Nephron (organoid): ENCODE measurements at regions not wholly inside any gene's neighbourhood (a gene's known extent, or its start where the extent isn't known, plus 50 kb on each side); places are given as distances from the start of the nearest gene placed in this dataset.

ENCODE experiments used
- H3K27ac Mint-ChIP-seq, 3 experiments: 2 replicates each; pipeline ENCODE4 v1.8.0; 2020; ENCODE audit warnings: mixed read lengths in 3 of 3, mild to moderate bottlenecking in 2 of 3, moderate library complexity in 1 of 3
- H3K27me3 Mint-ChIP-seq: 2 replicates; pipeline ENCODE4 v1.8.0; 2021; ENCODE audit warnings: low read depth, mild to moderate bottlenecking, moderate library complexity, mixed read lengths
- H3K36me3 Mint-ChIP-seq: 2 replicates; pipeline ENCODE4 v1.8.0; 2020; ENCODE audit warnings: low read depth, mixed read lengths
- H3K4me1 Mint-ChIP-seq: 2 replicates; pipeline ENCODE4 v1.8.0; 2020; ENCODE audit warnings: mixed read lengths
- H3K4me3 Mint-ChIP-seq, 3 experiments: 2 replicates each; pipeline ENCODE4 v1.8.0; 2020; ENCODE audit warnings: mild to moderate bottlenecking in 3 of 3, mixed read lengths in 3 of 3, moderate library complexity in 2 of 3
- H3K9me3 Mint-ChIP-seq: 2 replicates; pipeline ENCODE4 v1.8.0; 2020; ENCODE audit warnings: mixed read lengths
- TF ChIP-seq, protein P1 (sequence below), 3 experiments: fragments of 200-600 bp; sonication (generic); IDR thresholded peaks; one replicate each; pipeline ENCODE4 v1.5.0; 2021; ENCODE audit warnings: antibody characterized with exemption in 3 of 3; ENCODE audit not compliant: unreplicated experiment in 3 of 3

DNA sequence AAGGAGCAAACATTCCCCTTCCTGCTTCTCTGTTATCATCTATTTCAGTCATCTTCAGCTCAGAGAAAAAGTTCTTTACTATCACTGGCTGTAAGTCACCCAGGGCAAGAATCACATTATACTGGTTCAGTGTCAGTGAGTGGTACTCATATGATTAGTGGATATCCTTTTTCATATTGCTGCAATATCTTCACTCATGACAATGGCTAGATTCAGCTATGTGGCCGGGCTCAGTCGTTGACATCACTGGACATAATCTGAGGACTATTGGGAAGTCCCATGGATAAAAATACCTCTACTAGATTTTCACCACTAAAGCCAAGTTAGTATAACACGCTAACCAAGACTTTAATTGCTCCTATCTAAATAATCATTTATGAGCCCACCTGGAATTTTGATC lies 91.3 kb upstream of the UBE2E2 start:
- Mint-ChIP-seq H3K9me3 (no peaks in the 10 kb centered on the region), H3K27me3 (peaks cover 4% of the 10 kb centered on the region), H3K4me1 (peaks cover 40% of the 10 kb centered on the region), H3K27ac (no peak overlapping the region), H3K36me3 (no peaks in the 10 kb centered on the region), H3K4me3 (no peak overlapping the region)
- TF ChIP-seq, protein P1, sequence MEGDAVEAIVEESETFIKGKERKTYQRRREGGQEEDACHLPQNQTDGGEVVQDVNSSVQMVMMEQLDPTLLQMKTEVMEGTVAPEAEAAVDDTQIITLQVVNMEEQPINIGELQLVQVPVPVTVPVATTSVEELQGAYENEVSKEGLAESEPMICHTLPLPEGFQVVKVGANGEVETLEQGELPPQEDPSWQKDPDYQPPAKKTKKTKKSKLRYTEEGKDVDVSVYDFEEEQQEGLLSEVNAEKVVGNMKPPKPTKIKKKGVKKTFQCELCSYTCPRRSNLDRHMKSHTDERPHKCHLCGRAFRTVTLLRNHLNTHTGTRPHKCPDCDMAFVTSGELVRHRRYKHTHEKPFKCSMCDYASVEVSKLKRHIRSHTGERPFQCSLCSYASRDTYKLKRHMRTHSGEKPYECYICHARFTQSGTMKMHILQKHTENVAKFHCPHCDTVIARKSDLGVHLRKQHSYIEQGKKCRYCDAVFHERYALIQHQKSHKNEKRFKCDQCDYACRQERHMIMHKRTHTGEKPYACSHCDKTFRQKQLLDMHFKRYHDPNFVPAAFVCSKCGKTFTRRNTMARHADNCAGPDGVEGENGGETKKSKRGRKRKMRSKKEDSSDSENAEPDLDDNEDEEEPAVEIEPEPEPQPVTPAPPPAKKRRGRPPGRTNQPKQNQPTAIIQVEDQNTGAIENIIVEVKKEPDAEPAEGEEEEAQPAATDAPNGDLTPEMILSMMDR (IDR thresholded peaks at IDR 0.05; ENCODE audit: unreplicated experiment in 3 of 3), result no peak

DNA sequence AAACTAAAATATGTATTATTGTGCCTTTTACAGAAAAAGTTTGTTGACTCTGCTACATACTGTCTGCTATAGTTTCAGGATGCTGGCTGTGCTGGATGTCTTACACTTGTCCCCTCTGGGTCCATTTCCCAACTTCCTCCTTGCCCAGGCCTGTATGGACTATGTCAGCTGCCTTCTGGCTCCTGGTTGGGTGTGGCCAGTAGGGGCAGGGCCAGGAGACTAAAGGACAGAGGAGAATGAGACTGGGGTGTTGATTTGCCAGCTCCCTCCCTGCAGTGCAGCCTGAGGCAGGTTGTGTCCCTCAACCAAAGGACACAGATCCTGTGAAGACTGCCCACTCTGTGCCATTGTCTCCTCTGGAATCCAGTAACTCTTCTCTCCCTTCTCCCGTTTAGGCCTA lies 90.6 kb upstream of the UBE2E2 start:
- TF ChIP-seq, protein P1 (IDR thresholded peaks at IDR 0.05; ENCODE audit: unreplicated experiment in 3 of 3), result no peak
- Mint-ChIP-seq H3K9me3 (no peaks in the 10 kb centered on the region), H3K4me1 (peaks cover 42% of the 10 kb centered on the region), H3K36me3 (no peaks in the 10 kb centered on the region), H3K27ac (peak overlapping the region in 1 of 3 experiments; percentile 67), H3K27me3 (peaks cover 6% of the 10 kb centered on the region), H3K4me3 (no peak overlapping the region)

DNA sequence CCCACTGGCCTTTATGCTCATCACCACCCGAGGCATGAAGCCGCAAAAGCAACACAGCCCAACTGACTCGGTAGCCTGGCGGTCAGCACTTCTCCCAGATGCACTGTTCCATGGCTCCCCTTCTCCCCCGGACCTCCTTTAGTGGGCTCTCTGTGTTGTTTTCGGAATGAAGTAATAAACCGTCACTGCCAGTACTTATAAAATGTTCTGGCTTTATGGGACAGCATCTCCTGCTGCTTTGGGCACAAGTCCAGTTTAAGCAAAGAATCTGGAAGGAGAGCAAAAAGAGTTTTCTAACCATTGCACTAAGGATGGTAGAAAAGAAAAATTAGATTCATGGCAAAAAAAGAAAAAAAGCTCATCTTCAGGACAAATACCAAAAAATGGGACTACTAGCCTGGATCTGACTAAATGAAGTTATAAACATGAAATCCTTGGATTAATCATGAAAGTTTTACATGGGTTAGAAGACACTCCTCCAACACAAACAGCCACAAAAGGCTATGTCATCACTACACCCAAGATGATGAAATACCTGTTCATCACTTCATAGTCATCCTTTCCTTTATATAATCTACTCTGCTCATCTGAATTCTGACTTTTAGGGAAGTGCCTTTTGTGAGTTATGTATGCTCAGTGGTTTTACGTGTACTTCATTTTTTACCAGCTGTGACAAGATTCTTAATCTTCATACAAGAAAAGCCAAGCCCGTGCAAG lies 89.5 kb upstream of the UBE2E2 start:
- Mint-ChIP-seq H3K27ac (peak overlapping the region in 2 of 3 experiments; percentile 63 to 67), H3K4me1 (peaks cover 49% of the 10 kb centered on the region), H3K36me3 (no peaks in the 10 kb centered on the region), H3K4me3 (peak overlapping the region in 1 of 3 experiments; percentile 12), H3K27me3 (peaks cover 6% of the 10 kb centered on the region), H3K9me3 (no peaks in the 10 kb centered on the region)
- TF ChIP-seq, protein P1 (IDR thresholded peaks at IDR 0.05; ENCODE audit: unreplicated experiment in 3 of 3), result no peak

DNA sequence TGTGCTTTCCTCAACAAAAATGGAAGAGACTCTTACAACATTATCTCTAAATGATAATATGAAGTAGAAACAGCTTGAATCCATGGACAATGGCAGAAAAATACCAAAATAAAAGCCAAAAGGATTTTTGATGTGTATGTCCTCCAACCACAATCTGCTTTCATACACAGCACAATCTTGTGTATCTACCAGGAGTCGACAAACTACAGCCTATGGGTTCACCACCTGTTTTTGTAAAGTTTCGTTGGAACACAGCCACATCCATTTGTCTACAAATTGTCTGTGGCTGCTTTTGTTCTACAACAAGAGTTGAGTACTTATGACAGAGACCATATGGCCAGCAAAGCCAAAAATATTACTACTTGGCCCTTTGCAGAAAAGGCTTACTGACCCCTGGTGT lies 88.7 kb upstream of the UBE2E2 start:
- no peaks in the 10 kb centered on the region for H3K36me3 Mint-ChIP-seq
- peaks cover 6% of the 10 kb centered on the region for H3K27me3 Mint-ChIP-seq
- peak overlapping the region in 2 of 3 experiments; percentile 63 to 67 for H3K27ac Mint-ChIP-seq
- TF ChIP-seq, protein P1 (IDR thresholded peaks at IDR 0.05; ENCODE audit: unreplicated experiment in 3 of 3), result no peak
- H3K9me3 Mint-ChIP-seq, result no peaks in the 10 kb centered on the region
- H3K4me3 Mint-ChIP-seq, result no peak overlapping the region
- peaks cover 57% of the 10 kb centered on the region for H3K4me1 Mint-ChIP-seq

DNA sequence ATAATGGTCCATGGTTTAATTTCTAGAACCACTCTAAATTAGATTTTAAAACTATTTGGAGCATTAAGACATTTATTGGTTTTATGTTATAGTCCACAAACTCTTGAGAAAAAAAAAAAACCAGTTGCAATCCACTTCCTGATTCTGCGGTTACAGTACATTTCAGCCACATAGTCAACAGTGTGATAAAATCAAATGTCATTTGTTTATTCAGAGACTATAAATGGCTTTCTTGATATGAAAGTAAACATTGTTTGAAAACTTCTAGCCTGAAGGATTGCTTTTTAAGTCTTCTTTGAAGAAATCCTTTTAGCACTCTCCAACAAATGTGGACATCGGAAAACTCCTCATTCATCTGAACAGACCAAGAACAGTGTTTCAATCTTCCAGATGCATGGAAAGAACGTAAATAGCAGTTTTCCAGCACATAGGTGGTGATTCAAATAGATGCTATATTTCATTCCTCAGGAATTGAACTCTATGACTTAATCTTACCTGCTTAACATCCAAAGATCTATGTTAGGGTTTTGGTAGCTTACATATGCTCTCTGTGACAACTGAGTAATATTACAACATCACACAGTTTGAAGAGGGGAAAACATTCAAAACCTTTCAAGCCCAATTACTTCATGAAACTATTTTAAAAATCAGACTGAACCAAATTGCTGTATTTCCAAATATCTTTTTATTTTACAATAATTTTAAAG lies 87.8 kb upstream of the UBE2E2 start:
- TF ChIP-seq, protein P1 (IDR thresholded peaks at IDR 0.05; ENCODE audit: unreplicated experiment in 3 of 3), result no peak
- Mint-ChIP-seq H3K4me3 (no peak overlapping the region), H3K27ac (peak overlapping the region in 1 of 3 experiments; percentile 67), H3K36me3 (no peaks in the 10 kb centered on the region), H3K27me3 (peaks cover 6% of the 10 kb centered on the region), H3K9me3 (no peaks in the 10 kb centered on the region), H3K4me1 (peaks cover 57% of the 10 kb centered on the region)
